ENCODE measurements at regions not wholly inside any gene's neighbourhood (a gene's known extent, or its start where the extent isn't known, plus 50 kb on each side); places are given as distances from the start of the nearest gene placed in this dataset.

GRCh38 chrX:107502316-107502715, 52.9 kb downstream of the FRMPD3 start:
- in situ Hi-C loops (cut with HindIII; ENCODE audit: low sequenced_read_pairs) = no loop called here

DNA sequence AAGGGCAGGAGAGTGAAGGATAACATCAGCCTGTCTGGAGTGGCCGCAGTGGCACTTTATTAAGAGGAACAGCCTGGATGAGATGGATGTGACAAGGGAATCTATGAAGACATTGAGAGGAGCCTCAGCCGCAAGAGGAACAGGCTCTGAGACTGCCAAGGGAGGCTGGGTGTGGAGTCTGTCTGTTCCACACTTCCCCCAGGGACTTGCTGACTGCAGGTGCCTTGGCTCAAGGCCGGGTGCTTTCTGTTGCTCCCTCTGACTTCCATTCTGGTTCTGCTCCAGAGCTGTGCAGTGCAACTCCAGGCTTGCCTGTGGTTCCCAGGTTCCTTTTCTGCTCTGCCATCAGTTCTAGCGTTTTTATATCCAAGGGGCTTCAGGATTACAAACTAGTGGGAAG, 54.6 kb downstream of the FRMPD3 start:
- in situ Hi-C loops (cut with HindIII; ENCODE audit: low sequenced_read_pairs) = no loop called here

DNA sequence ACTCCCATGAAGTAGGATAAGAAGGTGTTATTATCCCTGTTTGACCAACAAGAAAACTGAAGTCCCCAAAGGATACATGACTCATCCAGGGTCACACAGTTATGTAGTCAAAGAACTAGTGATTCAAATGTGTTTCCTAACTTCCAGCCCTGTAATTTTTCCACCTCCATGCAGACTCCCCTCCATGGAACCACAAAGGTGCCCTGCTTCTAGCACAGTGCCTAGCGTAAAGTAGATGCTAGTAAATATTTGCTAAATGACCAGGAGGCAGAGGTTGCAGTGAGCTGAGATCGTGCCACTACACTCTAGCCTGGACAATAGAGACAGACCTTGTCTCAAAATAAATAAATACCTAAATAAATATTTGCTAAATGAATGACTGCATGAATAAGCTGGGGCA, 55.8 kb downstream of the FRMPD3 start:
- in situ Hi-C loops (cut with HindIII; ENCODE audit: low sequenced_read_pairs) = no loop called here

- in situ Hi-C loops (cut with HindIII; ENCODE audit: low sequenced_read_pairs) = no loop called here
Observed at GRCh38 chrX:107506596-107507031, 57.2 kb downstream of the FRMPD3 start.

GRCh38 chrX:107507093-107507743, 57.8 kb downstream of the FRMPD3 start:
- in situ Hi-C loops (cut with HindIII; ENCODE audit: low sequenced_read_pairs) = no loop called here

DNA sequence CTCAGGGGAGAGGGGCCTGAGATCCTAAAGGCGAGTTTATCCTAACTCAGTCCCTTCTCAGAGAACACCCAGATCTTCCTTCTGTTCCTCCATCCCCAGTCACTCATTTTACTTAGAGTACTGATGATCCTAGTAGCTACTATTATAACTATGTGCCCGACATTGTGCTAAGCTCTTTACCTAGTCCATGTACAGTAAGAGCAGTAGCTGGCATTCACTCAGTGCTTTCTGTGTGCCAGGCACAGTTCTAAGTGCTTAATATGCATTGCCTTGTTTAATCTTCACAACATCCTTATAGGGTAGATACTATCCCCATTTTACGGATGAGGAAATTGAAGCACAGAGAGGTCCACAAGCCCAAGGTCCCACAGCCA, 58.3 kb downstream of the FRMPD3 start:
- in situ Hi-C loops (cut with HindIII; ENCODE audit: low sequenced_read_pairs) = no loop called here

GRCh38 chrX:107508925-107509324, 59.5 kb downstream of the FRMPD3 start:
- in situ Hi-C loops (cut with HindIII; ENCODE audit: low sequenced_read_pairs) = no loop called here

DNA sequence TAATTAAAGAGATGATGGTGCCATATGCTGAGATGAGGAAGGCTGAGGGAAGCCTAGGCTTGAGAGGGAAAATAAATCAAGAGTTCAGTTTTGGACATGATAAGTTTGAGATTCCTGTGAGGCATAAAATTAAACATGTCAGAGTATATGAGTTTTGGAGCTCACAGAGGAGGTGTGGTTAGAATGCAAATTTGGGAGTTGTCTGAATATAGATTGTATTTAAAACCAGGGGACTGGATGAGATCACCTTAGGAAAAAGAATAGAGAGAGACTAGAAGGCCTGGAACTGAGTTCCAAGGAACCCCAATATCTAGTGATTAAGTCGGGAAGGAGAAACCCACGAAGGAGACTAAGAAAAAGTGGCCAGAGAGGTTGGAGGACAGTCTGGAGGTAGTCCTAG, 65.5 kb downstream of the FRMPD3 start:
- in situ Hi-C loops (cut with HindIII; ENCODE audit: low sequenced_read_pairs) = no loop called here

DNA sequence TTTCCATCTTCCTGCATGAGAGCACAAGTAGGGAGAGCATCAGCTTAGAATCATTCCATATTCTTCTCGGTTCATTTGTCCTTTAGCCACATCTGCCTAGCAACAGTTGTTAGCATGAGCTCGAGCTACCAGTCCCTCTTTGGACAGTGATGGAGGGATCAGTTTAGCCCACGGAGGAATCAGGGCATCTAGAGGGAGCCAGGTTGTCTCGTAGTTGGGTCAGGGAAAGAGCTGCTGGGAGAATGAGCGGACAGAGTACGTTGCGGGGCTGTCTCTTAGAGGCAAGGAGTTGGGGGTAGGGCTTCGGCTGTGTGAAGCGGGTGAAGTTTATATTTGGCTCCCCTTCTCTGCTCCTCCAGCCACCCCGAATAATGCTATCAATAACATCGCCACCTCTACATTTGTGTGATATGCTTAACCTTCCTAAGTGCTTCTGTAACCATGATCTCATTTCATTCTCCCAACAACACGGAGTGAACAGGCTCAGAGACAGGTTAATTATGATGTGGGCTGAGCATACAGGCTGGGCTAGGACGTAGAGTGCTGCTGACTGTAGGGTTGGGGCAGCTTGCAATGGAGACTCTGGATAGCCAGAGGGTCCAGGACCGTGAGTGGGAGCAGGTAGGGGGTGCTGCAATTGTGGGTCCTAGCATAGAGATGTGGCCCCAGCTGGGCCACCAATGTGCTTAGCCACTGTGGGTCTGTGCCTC, 72.6 kb downstream of the FRMPD3 start:
- in situ Hi-C loops (cut with HindIII; ENCODE audit: low sequenced_read_pairs) = no loop called here

GRCh38 chrX:107522901-107523300, 73.4 kb downstream of the FRMPD3 start:
- in situ Hi-C loops (cut with HindIII; ENCODE audit: low sequenced_read_pairs) = no loop called here

GRCh38 chrX:107526141-107526540, 76.7 kb downstream of the FRMPD3 start:
- in situ Hi-C loops (cut with HindIII; ENCODE audit: low sequenced_read_pairs) = no loop called here

DNA sequence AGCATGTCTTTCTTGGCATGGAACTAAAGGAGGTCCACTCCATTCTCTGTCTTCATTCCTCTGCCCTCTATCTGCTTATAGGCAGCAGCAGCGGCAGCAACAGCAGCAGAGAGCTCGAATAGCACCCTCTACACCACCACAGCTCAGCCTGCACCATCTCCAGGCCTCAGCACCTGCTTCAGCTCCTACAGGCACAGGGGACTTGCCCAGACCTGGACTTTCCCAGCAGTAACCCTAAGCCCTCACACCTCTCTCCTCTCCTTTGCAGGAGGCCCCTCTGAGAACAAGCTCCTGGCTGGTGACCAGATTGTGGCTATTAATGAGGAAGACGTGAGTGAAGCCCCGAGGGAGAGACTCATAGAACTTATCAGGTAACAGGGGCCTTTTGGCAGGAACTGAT, 80.7 kb downstream of the FRMPD3 start:
- in situ Hi-C loops (cut with HindIII; ENCODE audit: low sequenced_read_pairs) = no loop called here

- in situ Hi-C loops (cut with HindIII; ENCODE audit: low sequenced_read_pairs) = no loop called here
Observed at GRCh38 chrX:107537815-107538214, 88.4 kb downstream of the FRMPD3 start.

- in situ Hi-C loops (cut with HindIII; ENCODE audit: low sequenced_read_pairs) = loop anchor here (5.0 kb wide), 1 partner anchor 61 kb away; no protein-coding TSS in a partner anchor
Observed at GRCh38 chrX:107541244-107541643, 87.1 kb upstream of the PRPS1 start.

GRCh38 chrX:107542040-107542439, 86.3 kb upstream of the PRPS1 start:
- in situ Hi-C loops (cut with HindIII; ENCODE audit: low sequenced_read_pairs) = loop anchor here (5.0 kb wide), 1 partner anchor 60 kb away; no protein-coding TSS in a partner anchor

DNA sequence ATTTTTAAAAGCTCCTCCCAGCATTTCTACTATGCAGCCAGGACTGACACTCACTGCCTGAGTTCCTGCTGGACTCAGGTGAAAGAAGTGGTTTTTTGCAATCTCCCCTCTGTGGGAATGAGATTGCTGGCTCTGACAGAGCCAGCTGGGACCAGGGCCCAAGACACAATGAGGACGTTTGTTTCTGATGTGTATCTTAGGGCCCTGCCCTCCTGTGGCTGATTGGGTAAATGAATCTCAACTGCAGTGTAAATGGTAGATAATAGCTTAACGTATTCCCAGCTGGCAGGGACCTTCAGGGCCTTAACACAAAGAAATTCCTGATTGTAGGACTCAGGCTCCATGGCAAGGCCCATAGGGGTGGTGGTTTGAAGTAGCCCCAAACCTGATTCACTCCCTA, 85.8 kb upstream of the PRPS1 start:
- in situ Hi-C loops (cut with HindIII; ENCODE audit: low sequenced_read_pairs) = loop anchor here (5.0 kb wide), 1 partner anchor 60 kb away; no protein-coding TSS in a partner anchor

DNA sequence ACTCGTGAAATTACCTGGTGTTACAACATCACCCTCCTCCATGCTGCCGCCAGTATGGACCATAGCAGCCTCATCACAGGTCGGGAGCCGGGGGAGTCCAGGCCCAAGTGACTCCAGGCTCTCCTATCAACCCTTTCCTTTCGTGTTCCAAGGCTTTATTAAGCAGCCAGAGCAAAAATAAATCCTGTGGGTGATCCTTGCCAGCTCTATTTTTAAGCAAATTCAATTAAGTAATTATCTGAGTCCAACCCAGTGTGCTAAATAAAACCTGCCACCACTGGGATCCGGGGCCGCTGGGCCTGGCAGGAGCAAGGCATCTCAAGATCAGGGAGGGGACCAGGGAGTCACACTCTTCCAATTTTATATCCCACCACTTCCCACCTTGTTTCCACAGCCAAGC, 80.7 kb upstream of the PRPS1 start:
- in situ Hi-C loops (cut with HindIII; ENCODE audit: low sequenced_read_pairs) = no loop called here

- in situ Hi-C loops (cut with HindIII; ENCODE audit: low sequenced_read_pairs) = no loop called here
Observed at GRCh38 chrX:107548775-107549174, 79.5 kb upstream of the PRPS1 start.

DNA sequence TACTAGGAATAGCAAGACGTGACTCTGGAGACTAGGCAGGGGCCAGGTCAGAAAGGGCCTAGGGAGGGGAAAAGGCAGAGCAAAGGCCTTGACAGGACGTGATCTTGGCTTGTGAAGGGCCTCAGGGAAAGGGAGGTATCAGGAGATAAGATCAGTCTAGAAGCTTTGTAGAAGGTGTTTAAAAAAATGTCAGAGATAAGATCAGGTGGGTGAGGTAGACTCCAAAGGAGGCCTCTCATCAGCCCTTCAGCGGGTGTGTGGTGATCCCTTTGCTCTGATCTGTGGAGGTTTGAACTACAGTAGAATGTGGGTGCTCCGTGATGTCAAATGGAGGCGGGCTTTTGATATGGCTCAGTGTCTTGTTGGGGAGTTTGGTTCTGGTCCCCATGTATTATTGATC, 78.8 kb upstream of the PRPS1 start:
- in situ Hi-C loops (cut with HindIII; ENCODE audit: low sequenced_read_pairs) = no loop called here

DNA sequence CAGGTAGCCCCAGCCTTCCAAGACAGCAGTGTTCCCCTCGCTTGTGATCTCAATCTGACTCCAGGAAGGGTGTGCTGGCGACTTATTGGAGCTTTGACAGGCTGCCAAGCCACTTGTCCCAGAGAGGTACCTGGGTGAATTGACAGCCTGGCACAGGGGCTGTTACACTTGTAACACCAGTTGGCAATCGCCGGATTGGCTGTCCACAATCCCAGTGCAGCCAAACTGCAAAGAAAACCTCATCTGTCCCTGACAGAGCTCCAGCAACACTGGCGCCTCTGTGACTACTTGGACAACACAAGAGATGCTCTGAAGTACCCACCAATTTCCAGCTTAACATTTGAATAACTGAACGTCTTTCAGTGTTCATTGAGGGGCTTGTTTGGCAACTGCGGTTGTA, 76.8 kb upstream of the PRPS1 start:
- in situ Hi-C loops (cut with HindIII; ENCODE audit: low sequenced_read_pairs) = no loop called here

GRCh38 chrX:107552930-107553329, 75.4 kb upstream of the PRPS1 start:
- in situ Hi-C loops (cut with HindIII; ENCODE audit: low sequenced_read_pairs) = no loop called here

DNA sequence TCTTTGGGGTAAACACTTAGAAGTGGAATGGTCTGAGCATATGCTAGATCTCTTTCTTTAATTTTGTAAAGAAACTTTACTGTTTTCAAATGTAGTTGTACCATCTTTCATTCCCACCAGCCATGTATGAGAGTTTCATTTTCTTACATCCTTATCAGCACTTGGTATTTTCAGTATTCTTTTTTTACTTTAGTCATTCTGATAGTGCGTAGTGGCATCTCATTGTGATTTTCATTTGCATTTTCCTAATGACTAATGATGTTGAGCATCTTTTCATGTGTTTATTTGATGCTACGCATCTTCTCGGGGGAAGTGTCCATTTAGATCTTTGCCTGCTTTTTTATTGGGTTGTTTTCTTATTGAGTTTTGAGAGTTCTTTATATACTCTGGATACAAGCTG, 71.3 kb upstream of the PRPS1 start:
- in situ Hi-C loops (cut with HindIII; ENCODE audit: low sequenced_read_pairs) = no loop called here

DNA sequence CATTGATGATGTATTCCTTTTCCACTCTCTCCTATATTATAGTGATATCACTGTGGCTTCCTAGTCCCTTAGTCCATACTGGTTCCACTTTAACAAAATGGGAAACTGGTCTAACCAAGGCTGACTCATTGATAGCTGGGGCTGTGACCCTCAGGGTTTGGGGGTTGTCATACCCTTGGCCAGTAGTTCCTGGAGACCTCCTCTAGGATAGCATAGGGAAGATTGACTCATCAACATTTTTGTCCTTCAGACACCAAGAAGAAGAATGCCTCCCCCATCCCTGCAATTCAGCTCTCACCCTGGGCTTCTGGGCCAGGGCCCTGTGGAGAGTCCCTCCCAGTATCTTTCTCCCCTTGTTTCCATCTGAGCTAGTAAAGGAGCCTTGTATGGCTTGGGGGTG, 68.8 kb upstream of the PRPS1 start:
- in situ Hi-C loops (cut with HindIII; ENCODE audit: low sequenced_read_pairs) = no loop called here
